ENCODE measurements at regions not wholly inside any gene's neighbourhood (a gene's known extent, or its start where the extent isn't known, plus 50 kb on each side); places are given as distances from the start of the nearest gene placed in this dataset.

DNA sequence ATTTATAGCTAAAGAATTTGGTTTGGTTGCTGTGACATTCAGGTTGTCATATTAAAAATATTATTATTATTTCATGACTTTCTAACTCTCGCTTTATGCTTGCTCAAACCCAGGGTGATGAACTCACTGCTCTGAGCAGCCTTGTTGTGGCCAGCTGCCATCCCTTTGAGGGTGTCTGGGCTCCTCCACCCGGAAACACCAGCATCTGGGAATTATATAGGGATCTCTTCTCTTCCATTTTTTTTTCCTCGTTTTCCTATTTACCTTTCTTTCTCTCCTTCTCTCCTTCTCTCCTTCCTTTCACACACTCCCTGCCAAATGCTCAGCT, 355.8 kb upstream of the SMARCA2 start:
- DNase-seq (ENCODE audit: low read depth): no peak
- no peak for TF ChIP-seq CTCF (IDR thresholded peaks at IDR 0.05; ENCODE audit: insufficient read depth, low read depth, low read length, missing control alignments)
- H3K4me3 ChIP-seq (ENCODE audit: low read depth, low read length): no peak overlapping the region

DNA sequence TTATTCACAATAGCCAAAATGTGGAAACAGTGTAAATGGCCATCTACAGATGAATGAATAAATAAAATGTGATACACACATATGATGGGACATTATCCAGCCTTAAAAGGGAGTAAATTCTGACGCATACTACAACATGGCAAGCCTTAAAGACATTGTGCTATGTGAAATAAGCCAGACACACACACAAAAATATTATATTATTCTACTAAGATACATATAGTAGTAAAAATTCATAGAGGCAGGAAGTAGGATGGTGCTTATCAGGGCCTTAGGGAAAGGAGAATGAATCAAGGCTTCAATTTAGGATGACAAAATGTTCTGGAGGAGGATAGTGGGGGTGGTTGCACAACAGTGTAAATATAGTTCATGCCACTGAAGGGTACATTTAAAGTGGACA, 346.7 kb upstream of the SMARCA2 start:
- DNase-seq (ENCODE audit: low read depth): no peak
- H3K4me3 ChIP-seq (ENCODE audit: low read depth, low read length): no peak overlapping the region
- no peak for TF ChIP-seq CTCF (IDR thresholded peaks at IDR 0.05; ENCODE audit: insufficient read depth, low read depth, low read length, missing control alignments)

DNA sequence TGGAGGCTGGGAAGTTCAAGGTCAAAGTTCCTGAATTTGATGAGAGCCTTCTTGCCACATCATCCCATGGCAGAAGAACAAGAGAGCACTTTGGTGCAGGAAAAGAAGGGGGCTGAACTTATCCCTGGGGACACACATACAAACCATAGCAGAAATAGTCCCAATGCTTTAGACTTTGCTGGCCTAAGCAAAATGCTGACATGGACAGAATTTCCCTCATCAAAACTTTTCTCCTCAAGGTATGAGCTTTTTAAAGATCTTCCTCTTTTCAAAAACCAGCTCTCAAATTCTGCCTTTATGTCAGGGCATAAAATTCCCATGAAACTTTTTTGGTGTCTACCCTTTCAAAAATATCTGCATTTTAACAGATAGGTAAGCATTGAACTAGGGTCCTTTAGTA, 341.8 kb upstream of the SMARCA2 start:
- DNase-seq (ENCODE audit: low read depth): no peak
- H3K4me3 ChIP-seq (ENCODE audit: low read depth, low read length): no peak overlapping the region
- TF ChIP-seq CTCF (IDR thresholded peaks at IDR 0.05; ENCODE audit: insufficient read depth, low read depth, low read length, missing control alignments): no peak

DNA sequence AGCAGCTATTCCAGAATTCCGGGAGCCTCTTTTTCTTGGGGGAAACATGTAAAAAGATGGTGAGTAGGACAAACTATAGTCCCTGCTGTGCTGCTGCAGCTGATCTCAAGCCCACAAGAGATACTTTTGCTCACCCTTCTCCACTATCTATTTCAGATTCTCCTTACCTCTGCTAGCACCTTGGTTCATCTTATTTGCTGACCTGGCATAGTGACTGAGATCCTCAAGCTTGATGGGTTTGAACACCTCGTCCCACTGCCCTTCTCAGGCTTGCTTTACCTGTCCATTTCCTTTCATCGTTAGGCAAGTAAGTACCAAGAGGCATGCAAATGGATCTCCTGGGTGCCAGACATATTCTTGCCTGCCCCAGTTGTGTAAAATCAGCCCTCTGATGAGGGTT, 338.4 kb upstream of the SMARCA2 start:
- H3K4me3 ChIP-seq (ENCODE audit: low read depth, low read length): no peak overlapping the region
- no peak for TF ChIP-seq CTCF (IDR thresholded peaks at IDR 0.05; ENCODE audit: insufficient read depth, low read depth, low read length, missing control alignments)
- DNase-seq (ENCODE audit: low read depth): no peak

GRCh38 chr9:1683951-1684350, 331.2 kb upstream of the SMARCA2 start:
- TF ChIP-seq CTCF (IDR thresholded peaks at IDR 0.05; ENCODE audit: insufficient read depth, low read depth, low read length, missing control alignments): no peak
- H3K4me3 ChIP-seq (ENCODE audit: low read depth, low read length): no peak overlapping the region
- DNase-seq (ENCODE audit: low read depth): no peak

GRCh38 chr9:1698991-1699390, 316.2 kb upstream of the SMARCA2 start:
- TF ChIP-seq CTCF (IDR thresholded peaks at IDR 0.05; ENCODE audit: insufficient read depth, low read depth, low read length, missing control alignments): no peak
- no peak for DNase-seq (ENCODE audit: low read depth)
- no peak overlapping the region for H3K4me3 ChIP-seq (ENCODE audit: low read depth, low read length)

GRCh38 chr9:1701113-1701512, 314.0 kb upstream of the SMARCA2 start:
- H3K4me3 ChIP-seq (ENCODE audit: low read depth, low read length): no peak overlapping the region
- DNase-seq (ENCODE audit: low read depth): peak; percentile 41
- peak; percentile 33 for TF ChIP-seq CTCF (IDR thresholded peaks at IDR 0.05; ENCODE audit: insufficient read depth, low read depth, low read length, missing control alignments)
